Right atrium auricular region (tissue), 2 donors: ENCODE measurements at regions not wholly inside any gene's neighbourhood (a gene's known extent, or its start where the extent isn't known, plus 50 kb on each side); places are given as distances from the start of the nearest gene placed in this dataset.
"Not testable (repeated sequence)": the region's sequence is repeated elsewhere in the genome, so short reads cannot be mapped to it uniquely, and the experiment has no call there.

Source experiments
- DNase-seq: peaks from one replicate; pipeline ENCODE4 v3.0.0-alpha.2; 2019; ENCODE audit warnings: low spot score
- H3K27ac ChIP-seq, 2 donors: fragments of 200-600 bp; sonication (generic); 1 replicate in 1 of 2; 2 replicates in 1 of 2; pipeline ENCODE4 v1.5.1; 2016 to 2019
- H3K27me3 ChIP-seq, 2 donors: fragments of 200-600 bp; sonication (generic); one replicate each; pipeline versions ENCODE4 v1.5.1 to v1.6.0; 2017 to 2019
- H3K36me3 ChIP-seq: fragments of 200-600 bp; sonication (generic); one replicate; pipeline ENCODE4 v1.5.1; 2016
- H3K4me1 ChIP-seq, 2 donors: fragments of 200-600 bp; sonication (generic); one replicate each; pipeline versions ENCODE4 v1.5.1 to v1.6.0; 2017 to 2019
- H3K4me3 ChIP-seq, 2 donors: fragments of 200-600 bp; sonication (generic); 1 replicate in 1 of 2; 2 replicates in 1 of 2; pipeline ENCODE4 v1.5.1; 2017 to 2019; ENCODE audit warnings: mild to moderate bottlenecking in 1 of 2, moderate library complexity in 1 of 2
- H3K9me3 ChIP-seq, 2 donors: fragments of 200-600 bp; sonication (generic); one replicate each; pipeline ENCODE4 v1.5.1; 2019
- CTCF ChIP-seq, 2 donors: fragments of 200-600 bp; sonication (generic); IDR thresholded peaks; one replicate each; pipeline ENCODE4 v1.5.1; 2019; ENCODE audit warnings: antibody characterized with exemption in 2 of 2

GRCh38 chr2:64745562-64745961, 91.8 kb upstream of the SERTAD2 start:
- Histone ChIP-seq H3K27me3 (no peaks in the 10 kb centered on the region), H3K4me1 (peaks cover 0 to 14% of the 10 kb centered on the region in 2 donors), H3K27ac (no peak overlapping the region), H3K4me3 (no peak overlapping the region), H3K36me3 (no peaks in the 10 kb centered on the region), H3K9me3 (no peaks in the 10 kb centered on the region)
- no peak for TF ChIP-seq CTCF (IDR thresholded peaks at IDR 0.05)
- DNase-seq = no peak

- H3K4me1 ChIP-seq = peaks cover 0 to 24% of the 10 kb centered on the region in 2 donors
- not testable (repeated sequence) for DNase-seq, H3K9me3 ChIP-seq, H3K36me3 ChIP-seq, H3K4me3 ChIP-seq, H3K27me3 ChIP-seq, H3K27ac ChIP-seq
Observed at GRCh38 chr2:64747690-64748091, 94.0 kb upstream of the SERTAD2 start.

- no peaks in the 10 kb centered on the region for H3K27me3 ChIP-seq
- H3K9me3 ChIP-seq = no peaks in the 10 kb centered on the region
- peak overlapping the region in 1 of 2 donors; percentile 97 for H3K27ac ChIP-seq
- no peak for TF ChIP-seq CTCF (IDR thresholded peaks at IDR 0.05)
- no peak for DNase-seq
- no peak overlapping the region for H3K4me3 ChIP-seq
- H3K36me3 ChIP-seq = no peaks in the 10 kb centered on the region
- peaks cover 0 to 26% of the 10 kb centered on the region in 2 donors for H3K4me1 ChIP-seq
Observed at GRCh38 chr2:64748147-64748546, 94.4 kb upstream of the SERTAD2 start.

GRCh38 chr2:64748561-64748960, 94.8 kb upstream of the SERTAD2 start:
- no peak for DNase-seq
- H3K27me3 ChIP-seq = no peaks in the 10 kb centered on the region
- H3K4me3 ChIP-seq = no peak overlapping the region
- H3K4me1 ChIP-seq = peaks cover 0 to 26% of the 10 kb centered on the region in 2 donors
- H3K36me3 ChIP-seq = no peaks in the 10 kb centered on the region
- TF ChIP-seq CTCF (IDR thresholded peaks at IDR 0.05) = no peak
- no peaks in the 10 kb centered on the region for H3K9me3 ChIP-seq
- peak overlapping the region; percentile 97 for H3K27ac ChIP-seq

- Histone ChIP-seq H3K27ac (peak overlapping the region; percentile 97), H3K4me1 (peaks cover 0 to 26% of the 10 kb centered on the region in 2 donors), H3K9me3 (no peaks in the 10 kb centered on the region), H3K36me3 (no peaks in the 10 kb centered on the region), H3K4me3 (peak overlapping the region; percentile 68 to 73), H3K27me3 (no peaks in the 10 kb centered on the region)
- TF ChIP-seq CTCF (IDR thresholded peaks at IDR 0.05) = no peak
- no peak for DNase-seq
Observed at GRCh38 chr2:64749446-64749845, 95.7 kb upstream of the SERTAD2 start.

- H3K27me3 ChIP-seq = no peaks in the 10 kb centered on the region
- peak overlapping the region; percentile 97 for H3K27ac ChIP-seq
- DNase-seq = peak; percentile 71
- peaks cover 0 to 26% of the 10 kb centered on the region in 2 donors for H3K4me1 ChIP-seq
- H3K36me3 ChIP-seq = no peaks in the 10 kb centered on the region
- TF ChIP-seq CTCF (IDR thresholded peaks at IDR 0.05) = peak in 1 of 2 donors; percentile 38
- H3K9me3 ChIP-seq = no peaks in the 10 kb centered on the region
- peak overlapping the region; percentile 68 to 73 for H3K4me3 ChIP-seq
Observed at GRCh38 chr2:64750001-64750816, 96.5 kb upstream of the SERTAD2 start.
